Loucy (cell line): ENCODE measurements at regions not wholly inside any gene's neighbourhood (a gene's known extent, or its start where the extent isn't known, plus 50 kb on each side); places are given as distances from the start of the nearest gene placed in this dataset.

ENCODE experiments used
- EZH2phosphoT487 ChIP-seq: fragments of 200-600 bp; IDR thresholded peaks from 2 replicates; pipeline ENCODE4 v1.6.1; 2018; ENCODE audit warnings: antibody characterized with exemption, mild to moderate bottlenecking, moderate library complexity, borderline replicate concordance
- TF ChIP-seq, protein P1 (sequence below): fragments of 200-600 bp; sonication (generic); conservative IDR thresholded peaks from 2 replicates; pipeline ENCODE4 v1.5.1; 2014; ENCODE audit warnings: mild to moderate bottlenecking, antibody characterized with exemption, low read length

DNA sequence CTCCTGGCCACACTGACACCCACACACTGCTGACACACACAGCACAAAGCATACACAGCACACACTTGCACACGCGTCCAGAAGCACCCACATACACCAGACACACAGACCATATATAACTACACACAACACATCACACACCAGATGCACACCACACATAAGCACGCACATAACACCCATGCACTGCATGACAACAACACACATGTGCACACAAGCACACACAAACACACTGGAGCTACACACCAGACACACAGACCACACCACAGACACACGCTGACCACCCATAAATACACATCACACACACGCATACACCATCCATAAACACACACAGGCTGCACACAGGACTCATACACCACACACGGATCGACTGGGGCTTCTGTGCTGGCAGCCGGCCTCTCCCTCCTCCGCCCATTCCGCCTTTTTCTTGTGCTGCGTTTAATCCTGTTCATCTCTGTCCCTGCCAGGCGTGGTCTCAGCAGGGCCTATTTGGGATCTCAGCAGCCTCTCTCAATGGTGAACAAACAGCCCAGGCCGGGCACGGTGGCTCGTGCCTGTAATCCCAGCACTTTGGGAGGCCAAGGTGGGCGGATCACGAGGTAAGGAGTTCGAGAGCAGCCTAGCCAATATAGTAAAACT is 396.9 kb upstream of the MYT1L start:
- TF ChIP-seq, protein P1, sequence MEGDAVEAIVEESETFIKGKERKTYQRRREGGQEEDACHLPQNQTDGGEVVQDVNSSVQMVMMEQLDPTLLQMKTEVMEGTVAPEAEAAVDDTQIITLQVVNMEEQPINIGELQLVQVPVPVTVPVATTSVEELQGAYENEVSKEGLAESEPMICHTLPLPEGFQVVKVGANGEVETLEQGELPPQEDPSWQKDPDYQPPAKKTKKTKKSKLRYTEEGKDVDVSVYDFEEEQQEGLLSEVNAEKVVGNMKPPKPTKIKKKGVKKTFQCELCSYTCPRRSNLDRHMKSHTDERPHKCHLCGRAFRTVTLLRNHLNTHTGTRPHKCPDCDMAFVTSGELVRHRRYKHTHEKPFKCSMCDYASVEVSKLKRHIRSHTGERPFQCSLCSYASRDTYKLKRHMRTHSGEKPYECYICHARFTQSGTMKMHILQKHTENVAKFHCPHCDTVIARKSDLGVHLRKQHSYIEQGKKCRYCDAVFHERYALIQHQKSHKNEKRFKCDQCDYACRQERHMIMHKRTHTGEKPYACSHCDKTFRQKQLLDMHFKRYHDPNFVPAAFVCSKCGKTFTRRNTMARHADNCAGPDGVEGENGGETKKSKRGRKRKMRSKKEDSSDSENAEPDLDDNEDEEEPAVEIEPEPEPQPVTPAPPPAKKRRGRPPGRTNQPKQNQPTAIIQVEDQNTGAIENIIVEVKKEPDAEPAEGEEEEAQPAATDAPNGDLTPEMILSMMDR: no peak
- no peak for TF ChIP-seq EZH2phosphoT487
